ENCODE measurements at regions not wholly inside any gene's neighbourhood (a gene's known extent, or its start where the extent isn't known, plus 50 kb on each side); places are given as distances from the start of the nearest gene placed in this dataset.

DNA sequence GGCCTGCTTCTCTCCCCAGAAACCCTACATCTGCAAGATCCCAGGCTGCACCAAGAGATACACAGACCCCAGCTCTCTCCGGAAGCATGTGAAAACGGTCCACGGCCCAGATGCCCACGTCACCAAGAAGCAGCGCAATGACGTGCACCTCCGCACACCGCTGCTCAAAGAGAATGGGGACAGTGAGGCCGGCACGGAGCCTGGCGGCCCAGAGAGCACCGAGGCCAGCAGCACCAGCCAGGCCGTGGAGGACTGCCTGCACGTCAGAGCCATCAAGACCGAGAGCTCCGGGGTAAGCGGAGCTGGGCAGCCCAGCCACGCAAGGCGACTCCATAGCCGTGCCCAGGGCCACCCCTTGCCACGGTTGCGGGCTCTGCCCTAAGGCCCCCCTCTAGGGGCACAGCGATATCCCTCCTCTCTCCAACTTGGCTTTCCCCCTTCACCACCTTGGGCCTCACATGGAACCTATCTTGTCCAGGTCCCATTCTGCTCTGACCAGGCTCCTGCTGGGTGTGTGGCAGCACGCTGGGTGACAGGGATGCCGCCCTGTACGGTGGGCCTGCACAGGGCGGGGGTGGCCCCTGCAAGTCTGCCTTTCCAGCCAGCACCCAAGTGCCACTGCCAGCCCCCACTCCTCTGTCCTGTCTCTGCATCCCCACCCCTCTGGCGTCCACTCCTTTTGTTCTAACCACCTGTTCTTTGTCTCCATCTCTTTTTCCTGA lies 248.9 kb downstream of the GLI2 start:
- no peak for FAIRE-seq
- peaks cover 0 to 2% of the 10 kb centered on the region in 2 experiments for H3K27me3 ChIP-seq (ENCODE audit: control insufficient read depth in 2 of 2, insufficient read depth in 2 of 2, low read length in 2 of 2)
- dilution Hi-C loops (cut with MboI; ENCODE audit: extremely low pct_ligation_motif_present, low sequenced_read_pairs): no loop called here
- H3K79me2 ChIP-seq (ENCODE audit: control insufficient read depth, insufficient read depth, low read length): no peaks in the 10 kb centered on the region
- no TSS peak for BruUV-seq (replicated peaks)
- no peaks in the 10 kb centered on the region for H3K36me3 ChIP-seq (ENCODE audit: control insufficient read depth in 2 of 2, extremely low read depth in 1 of 2, insufficient read depth in 2 of 2, low read length in 2 of 2)
- no peak overlapping the region for H2AFZ ChIP-seq (ENCODE audit: low read depth, low read length)
- DNase-seq (ENCODE audit: low read depth, low spot score): no peak
- no peak for TF ChIP-seq GATA2 (IDR thresholded peaks at IDR 0.05; ENCODE audit: insufficient read depth, insufficient read length, low read depth, low read length)
- no peak for TF ChIP-seq POLR2A (IDR thresholded peaks at IDR 0.05; ENCODE audit: low read depth, low read length)
- TF ChIP-seq MYC (IDR thresholded peaks at IDR 0.05; ENCODE audit: low read depth, low read length): no peak
- TF ChIP-seq JUN (IDR thresholded peaks at IDR 0.05; ENCODE audit: borderline replicate concordance, insufficient read depth, insufficient read length, low read depth): no peak
- TF ChIP-seq, protein P1, sequence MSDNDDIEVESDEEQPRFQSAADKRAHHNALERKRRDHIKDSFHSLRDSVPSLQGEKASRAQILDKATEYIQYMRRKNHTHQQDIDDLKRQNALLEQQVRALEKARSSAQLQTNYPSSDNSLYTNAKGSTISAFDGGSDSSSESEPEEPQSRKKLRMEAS (IDR thresholded peaks at IDR 0.05; ENCODE audit: insufficient read depth, insufficient read length): no peak
- TF ChIP-seq, protein P2, sequence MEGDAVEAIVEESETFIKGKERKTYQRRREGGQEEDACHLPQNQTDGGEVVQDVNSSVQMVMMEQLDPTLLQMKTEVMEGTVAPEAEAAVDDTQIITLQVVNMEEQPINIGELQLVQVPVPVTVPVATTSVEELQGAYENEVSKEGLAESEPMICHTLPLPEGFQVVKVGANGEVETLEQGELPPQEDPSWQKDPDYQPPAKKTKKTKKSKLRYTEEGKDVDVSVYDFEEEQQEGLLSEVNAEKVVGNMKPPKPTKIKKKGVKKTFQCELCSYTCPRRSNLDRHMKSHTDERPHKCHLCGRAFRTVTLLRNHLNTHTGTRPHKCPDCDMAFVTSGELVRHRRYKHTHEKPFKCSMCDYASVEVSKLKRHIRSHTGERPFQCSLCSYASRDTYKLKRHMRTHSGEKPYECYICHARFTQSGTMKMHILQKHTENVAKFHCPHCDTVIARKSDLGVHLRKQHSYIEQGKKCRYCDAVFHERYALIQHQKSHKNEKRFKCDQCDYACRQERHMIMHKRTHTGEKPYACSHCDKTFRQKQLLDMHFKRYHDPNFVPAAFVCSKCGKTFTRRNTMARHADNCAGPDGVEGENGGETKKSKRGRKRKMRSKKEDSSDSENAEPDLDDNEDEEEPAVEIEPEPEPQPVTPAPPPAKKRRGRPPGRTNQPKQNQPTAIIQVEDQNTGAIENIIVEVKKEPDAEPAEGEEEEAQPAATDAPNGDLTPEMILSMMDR (IDR thresholded peaks at IDR 0.05; ENCODE audit: extremely low read depth in 1 of 2, insufficient read depth in 1 of 2, low read depth in 1 of 2, low read length in 2 of 2): no peak
- no peak for TF ChIP-seq POLR2AphosphoS5 (IDR thresholded peaks at IDR 0.05; ENCODE audit: insufficient read depth, low read depth, low read length)
- no peak for TF ChIP-seq FOS (IDR thresholded peaks at IDR 0.05; ENCODE audit: borderline replicate concordance, insufficient read depth, low read length)
- no peak for TF ChIP-seq EZH2 (IDR thresholded peaks at IDR 0.05; ENCODE audit: borderline replicate concordance, low read depth, low read length, severe bottlenecking)
- intact Hi-C loops (cut with micrococcal nuclease): no loop called here
- no peak overlapping the region for H3K27ac ChIP-seq (ENCODE audit: insufficient read depth, low read depth, low read length)
- no peak overlapping the region for H3K9ac ChIP-seq (replicated peaks; ENCODE audit: extremely low read depth, insufficient read depth, low read length)
- H3K4me1 ChIP-seq (ENCODE audit: control insufficient read depth, extremely low read depth, insufficient read depth, low read length): no peaks in the 10 kb centered on the region
- no peaks in the 10 kb centered on the region for H3K9me3 ChIP-seq (replicated peaks; ENCODE audit: control insufficient read depth, insufficient read depth, low read length)
- no peaks in the 10 kb centered on the region for H3K9me1 ChIP-seq (replicated peaks; ENCODE audit: control insufficient read depth, extremely low read depth, insufficient read depth, low read length)
- no peak overlapping the region for H3K4me2 ChIP-seq (ENCODE audit: insufficient read depth, low read length)
- CTCF ChIA-PET: no interaction called here
- no peak overlapping the region for H3K4me3 ChIP-seq (replicated peaks in 1 of 3; ENCODE audit: insufficient read depth in 1 of 3, low read depth in 1 of 3, low read length in 3 of 3)
- POLR2A ChIA-PET: no interaction called here
- no peaks in the 10 kb centered on the region for H4K20me1 ChIP-seq (replicated peaks; ENCODE audit: control insufficient read depth, extremely low read depth, insufficient read depth, low read length)
